Fibroblast of lung (primary cell): ENCODE measurements at regions not wholly inside any gene's neighbourhood (a gene's known extent, or its start where the extent isn't known, plus 50 kb on each side); places are given as distances from the start of the nearest gene placed in this dataset.

Experiments
- CTCF ChIP-seq, 2 donors: IDR thresholded peaks in 1 of 2; conservative IDR thresholded peaks in 1 of 2; 1 replicate in 1 of 2; 2 replicates in 1 of 2; pipeline ENCODE4 v1.5.1; 2011 to 2012; ENCODE audit warnings: low read length in 2 of 2, control low read depth in 1 of 2, inconsistent platforms in 1 of 2, low read depth in 1 of 2, mild to moderate bottlenecking in 1 of 2
- EZH2 ChIP-seq: IDR thresholded peaks from 2 replicates; pipeline ENCODE4 v1.5.1; 2012; ENCODE audit warnings: low read length, control low read depth, mild to moderate bottlenecking; ENCODE audit errors: missing control alignments

- TF ChIP-seq CTCF (conservative IDR thresholded peaks at IDR 0.05 in 1 of 2, IDR thresholded peaks at IDR 0.05 in 1 of 2; ENCODE audit: low read depth in 1 of 2, low read length in 2 of 2) (no peak), EZH2 (no peak)
These were observed 90.6 kb downstream of the MID1IP1 start for GRCh38 chrX:38891641-38892413.
